ENCODE measurements at regions not wholly inside any gene's neighbourhood (a gene's known extent, or its start where the extent isn't known, plus 50 kb on each side); places are given as distances from the start of the nearest gene placed in this dataset.

DNA sequence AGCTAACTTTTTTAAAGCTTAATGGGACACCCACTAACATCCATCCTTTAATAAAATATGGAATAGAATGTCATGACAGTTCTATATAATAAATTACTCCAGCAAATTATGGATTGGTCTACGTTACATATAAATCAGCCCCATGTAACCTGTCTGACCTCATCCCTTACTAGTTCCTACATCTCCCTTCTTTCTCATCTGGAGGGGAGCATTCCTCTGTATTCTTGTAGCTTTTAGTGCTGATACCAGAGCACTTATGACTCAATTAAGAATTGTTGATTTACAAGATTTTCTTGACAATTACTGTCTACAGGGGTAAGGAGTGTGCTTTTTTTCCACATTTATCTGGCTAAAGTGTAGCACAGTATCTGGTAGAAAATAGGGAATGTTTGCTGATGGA is 523.7 kb downstream of the FAM181B start:
- Histone ChIP-seq H3K36me3 (ENCODE audit: control insufficient read depth, low read length) (no peaks in the 10 kb centered on the region), H3K4me2 (ENCODE audit: low read length) (no peak overlapping the region), H3F3A (ENCODE audit: control insufficient read depth, insufficient read depth) (no peaks in the 10 kb centered on the region), H3K9me3 (ENCODE audit: control insufficient read depth, insufficient read depth, low read length) (no peaks in the 10 kb centered on the region), H3K4me3 (ENCODE audit: low read length) (no peak overlapping the region), H4K20me1 (ENCODE audit: control insufficient read depth, insufficient read depth, low read depth, low read length) (no peaks in the 10 kb centered on the region), H3K27ac (ENCODE audit: low read depth, low read length) (no peak overlapping the region), H3K79me2 (ENCODE audit: control insufficient read depth, low read length) (no peaks in the 10 kb centered on the region), H3K4me1 (ENCODE audit: control insufficient read depth, low read length) (no peaks in the 10 kb centered on the region), H3K27me3 (ENCODE audit: control insufficient read depth, low read length) (no peaks in the 10 kb centered on the region), H3K9me2 (replicated peaks; ENCODE audit: control insufficient read depth, low read length) (no peaks in the 10 kb centered on the region)
- TF ChIP-seq EZH2phosphoT487 (IDR thresholded peaks at IDR 0.05; ENCODE audit: borderline replicate concordance, low read length): no peak
- TF ChIP-seq, protein P1, sequence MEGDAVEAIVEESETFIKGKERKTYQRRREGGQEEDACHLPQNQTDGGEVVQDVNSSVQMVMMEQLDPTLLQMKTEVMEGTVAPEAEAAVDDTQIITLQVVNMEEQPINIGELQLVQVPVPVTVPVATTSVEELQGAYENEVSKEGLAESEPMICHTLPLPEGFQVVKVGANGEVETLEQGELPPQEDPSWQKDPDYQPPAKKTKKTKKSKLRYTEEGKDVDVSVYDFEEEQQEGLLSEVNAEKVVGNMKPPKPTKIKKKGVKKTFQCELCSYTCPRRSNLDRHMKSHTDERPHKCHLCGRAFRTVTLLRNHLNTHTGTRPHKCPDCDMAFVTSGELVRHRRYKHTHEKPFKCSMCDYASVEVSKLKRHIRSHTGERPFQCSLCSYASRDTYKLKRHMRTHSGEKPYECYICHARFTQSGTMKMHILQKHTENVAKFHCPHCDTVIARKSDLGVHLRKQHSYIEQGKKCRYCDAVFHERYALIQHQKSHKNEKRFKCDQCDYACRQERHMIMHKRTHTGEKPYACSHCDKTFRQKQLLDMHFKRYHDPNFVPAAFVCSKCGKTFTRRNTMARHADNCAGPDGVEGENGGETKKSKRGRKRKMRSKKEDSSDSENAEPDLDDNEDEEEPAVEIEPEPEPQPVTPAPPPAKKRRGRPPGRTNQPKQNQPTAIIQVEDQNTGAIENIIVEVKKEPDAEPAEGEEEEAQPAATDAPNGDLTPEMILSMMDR (IDR thresholded peaks at IDR 0.05; ENCODE audit: low read depth, low read length, poor library complexity, severe bottlenecking): no peak

- no peaks in the 10 kb centered on the region for H3K4me1 ChIP-seq (ENCODE audit: control insufficient read depth, low read length)
- H3K4me3 ChIP-seq (ENCODE audit: low read length): no peak overlapping the region
- H3K27ac ChIP-seq (ENCODE audit: low read depth, low read length): no peak overlapping the region
- H3F3A ChIP-seq (ENCODE audit: control insufficient read depth, insufficient read depth): no peaks in the 10 kb centered on the region
- TF ChIP-seq, protein P1 (IDR thresholded peaks at IDR 0.05; ENCODE audit: low read depth, low read length, poor library complexity, severe bottlenecking): no peak
- TF ChIP-seq EZH2phosphoT487 (IDR thresholded peaks at IDR 0.05; ENCODE audit: borderline replicate concordance, low read length): no peak
- no peaks in the 10 kb centered on the region for H3K9me2 ChIP-seq (replicated peaks; ENCODE audit: control insufficient read depth, low read length)
- H3K4me2 ChIP-seq (ENCODE audit: low read length): no peak overlapping the region
- H4K20me1 ChIP-seq (ENCODE audit: control insufficient read depth, insufficient read depth, low read depth, low read length): no peaks in the 10 kb centered on the region
- H3K79me2 ChIP-seq (ENCODE audit: control insufficient read depth, low read length): no peaks in the 10 kb centered on the region
- no peaks in the 10 kb centered on the region for H3K36me3 ChIP-seq (ENCODE audit: control insufficient read depth, low read length)
- H3K27me3 ChIP-seq (ENCODE audit: control insufficient read depth, low read length): no peaks in the 10 kb centered on the region
- no peaks in the 10 kb centered on the region for H3K9me3 ChIP-seq (ENCODE audit: control insufficient read depth, insufficient read depth, low read length)
These were observed 538.4 kb downstream of the FAM181B start for GRCh38 chr11:82195283-82195682.

- TF ChIP-seq, protein P1 (IDR thresholded peaks at IDR 0.05; ENCODE audit: low read depth, low read length, poor library complexity, severe bottlenecking): no peak
- TF ChIP-seq EZH2phosphoT487 (IDR thresholded peaks at IDR 0.05; ENCODE audit: borderline replicate concordance, low read length): no peak
- H3K36me3 ChIP-seq (ENCODE audit: control insufficient read depth, low read length): no peaks in the 10 kb centered on the region
- H3K9me3 ChIP-seq (ENCODE audit: control insufficient read depth, insufficient read depth, low read length): no peaks in the 10 kb centered on the region
- no peak overlapping the region for H3K4me2 ChIP-seq (ENCODE audit: low read length)
- no peaks in the 10 kb centered on the region for H4K20me1 ChIP-seq (ENCODE audit: control insufficient read depth, insufficient read depth, low read depth, low read length)
- H3K79me2 ChIP-seq (ENCODE audit: control insufficient read depth, low read length): no peaks in the 10 kb centered on the region
- H3K4me3 ChIP-seq (ENCODE audit: low read length): no peak overlapping the region
- no peaks in the 10 kb centered on the region for H3K4me1 ChIP-seq (ENCODE audit: control insufficient read depth, low read length)
- H3F3A ChIP-seq (ENCODE audit: control insufficient read depth, insufficient read depth): no peaks in the 10 kb centered on the region
- H3K27me3 ChIP-seq (ENCODE audit: control insufficient read depth, low read length): no peaks in the 10 kb centered on the region
- H3K27ac ChIP-seq (ENCODE audit: low read depth, low read length): no peak overlapping the region
- H3K9me2 ChIP-seq (replicated peaks; ENCODE audit: control insufficient read depth, low read length): no peaks in the 10 kb centered on the region
These were observed 539.1 kb downstream of the FAM181B start for GRCh38 chr11:82194521-82194920.

DNA sequence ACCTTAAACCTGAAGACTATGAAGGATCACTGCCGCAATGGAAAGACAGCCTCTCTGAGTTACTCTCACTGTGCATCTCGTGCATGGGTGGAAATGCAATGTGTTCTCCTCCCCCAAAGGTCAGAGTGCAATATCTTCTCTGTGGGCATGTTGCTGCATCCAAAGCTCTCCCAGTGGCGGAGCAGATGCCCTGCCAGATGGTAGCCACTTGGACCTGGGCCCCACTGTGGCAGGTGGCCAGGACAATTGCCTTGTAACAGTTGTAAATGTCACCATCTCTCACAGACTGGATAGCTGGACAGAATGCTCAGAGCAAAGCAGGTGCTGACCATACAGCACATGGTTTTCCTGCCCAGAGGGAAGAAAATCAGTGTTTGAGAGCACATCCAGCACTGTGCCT is 542.0 kb downstream of the FAM181B start:
- H3K27ac ChIP-seq (ENCODE audit: low read depth, low read length): no peak overlapping the region
- no peak for TF ChIP-seq EZH2phosphoT487 (IDR thresholded peaks at IDR 0.05; ENCODE audit: borderline replicate concordance, low read length)
- TF ChIP-seq, protein P1 (IDR thresholded peaks at IDR 0.05; ENCODE audit: low read depth, low read length, poor library complexity, severe bottlenecking): no peak

More for the DNA sequence above, 542.0 kb downstream of the FAM181B start:
- no peaks in the 10 kb centered on the region for H3K9me3 ChIP-seq (ENCODE audit: control insufficient read depth, insufficient read depth, low read length)
- H3K36me3 ChIP-seq (ENCODE audit: control insufficient read depth, low read length): no peaks in the 10 kb centered on the region
- no peak overlapping the region for H3K4me2 ChIP-seq (ENCODE audit: low read length)
- H3K79me2 ChIP-seq (ENCODE audit: control insufficient read depth, low read length): no peaks in the 10 kb centered on the region
- no peaks in the 10 kb centered on the region for H3K9me2 ChIP-seq (replicated peaks; ENCODE audit: control insufficient read depth, low read length)
- no peaks in the 10 kb centered on the region for H3K27me3 ChIP-seq (ENCODE audit: control insufficient read depth, low read length)
- no peaks in the 10 kb centered on the region for H3K4me1 ChIP-seq (ENCODE audit: control insufficient read depth, low read length)
- H3F3A ChIP-seq (ENCODE audit: control insufficient read depth, insufficient read depth): no peaks in the 10 kb centered on the region
- no peaks in the 10 kb centered on the region for H4K20me1 ChIP-seq (ENCODE audit: control insufficient read depth, insufficient read depth, low read depth, low read length)
- no peak overlapping the region for H3K4me3 ChIP-seq (ENCODE audit: low read length)
